OCI-LY1 (cell line): ENCODE measurements at regions not wholly inside any gene's neighbourhood (a gene's known extent, or its start where the extent isn't known, plus 50 kb on each side); places are given as distances from the start of the nearest gene placed in this dataset.

Experiments
- H2AFZ ChIP-seq: fragments of 200-600 bp; sonication (generic), shearing (Covaris generic); 2 replicates; pipeline ENCODE4 v1.6.0; 2014; ENCODE audit warnings: antibody characterized with exemption, mild to moderate bottlenecking, low read length
- H3F3A ChIP-seq: fragments of 200-600 bp; sonication (generic), shearing (Covaris generic); 2 replicates; pipeline ENCODE4 v1.6.0; 2014; ENCODE audit warnings: mild to moderate bottlenecking, antibody characterized with exemption, low read length, moderate library complexity; ENCODE audit not compliant: insufficient read depth
- H3K27ac ChIP-seq: fragments of 200-600 bp; sonication (generic); 2 replicates; pipeline ENCODE4 v1.5.1; 2014; ENCODE audit warnings: low read length, mixed run types, mild to moderate bottlenecking, low read depth; ENCODE audit not compliant: poor library complexity, severe bottlenecking
- H3K27me3 ChIP-seq: fragments of 200-600 bp; sonication (generic); 2 replicates; pipeline ENCODE4 v1.6.0; 2014; ENCODE audit warnings: antibody characterized with exemption, mild to moderate bottlenecking, low read length, moderate library complexity; ENCODE audit not compliant: insufficient read depth
- H3K36me3 ChIP-seq: fragments of 200-600 bp; sonication (generic); 2 replicates; pipeline ENCODE4 v1.6.1; 2014; ENCODE audit warnings: mild to moderate bottlenecking, antibody characterized with exemption, low read length, moderate library complexity, mixed read lengths; ENCODE audit not compliant: insufficient read depth
- H3K4me1 ChIP-seq: fragments of 200-600 bp; sonication (generic); 2 replicates; pipeline ENCODE4 v1.5.1; 2014; ENCODE audit warnings: mild to moderate bottlenecking, low read length, moderate library complexity; ENCODE audit not compliant: insufficient read depth, severe bottlenecking
- H3K4me2 ChIP-seq: fragments of 200-600 bp; sonication (generic), shearing (Covaris generic); 2 replicates; pipeline ENCODE4 v1.6.1; 2014; ENCODE audit warnings: low read length
- H3K4me3 ChIP-seq: fragments of 200-600 bp; sonication (generic); 2 replicates; pipeline ENCODE4 v1.5.1; 2014; ENCODE audit warnings: low read length, low read depth, mild to moderate bottlenecking, mixed read lengths; ENCODE audit not compliant: poor library complexity, severe bottlenecking
- H3K79me2 ChIP-seq: fragments of 200-600 bp; shearing (Covaris generic); 2 replicates; pipeline ENCODE4 v1.6.1; 2016; ENCODE audit warnings: mixed run types, low read length, mixed read lengths; ENCODE audit not compliant: insufficient read depth
- H3K9ac ChIP-seq: fragments of 200-600 bp; sonication (generic), shearing (Covaris generic); 2 replicates; pipeline ENCODE4 v1.6.1; 2014; ENCODE audit warnings: mild to moderate bottlenecking, low read length, mixed read lengths
- H3K9me2 ChIP-seq: fragments of 200-600 bp; sonication (generic), shearing (Covaris generic); 2 replicates; pipeline ENCODE4 v1.6.1; 2014; ENCODE audit warnings: low read depth, mild to moderate bottlenecking, low read length, mixed read lengths
- H3K9me3 ChIP-seq: fragments of 200-600 bp; shearing (Covaris generic); 2 replicates; pipeline ENCODE4 v1.6.1; 2014; ENCODE audit warnings: low read length, mixed read lengths
- H4K20me1 ChIP-seq: fragments of 200-600 bp; sonication (generic), shearing (Covaris generic); 2 replicates; pipeline ENCODE4 v1.6.0; 2016; ENCODE audit warnings: mild to moderate bottlenecking, low read length; ENCODE audit not compliant: insufficient read depth
- CTCF ChIP-seq: fragments of 200-600 bp; sonication (generic), shearing (Covaris generic); IDR thresholded peaks from 2 replicates; pipeline ENCODE4 v1.5.1; 2017; ENCODE audit warnings: mild to moderate bottlenecking, antibody characterized with exemption, low read length, moderate library complexity, mixed read lengths
- EZH2 ChIP-seq: fragments of 200-600 bp; sonication (generic), shearing (Covaris generic); IDR thresholded peaks from 2 replicates; pipeline ENCODE4 v1.8.0; 2017; ENCODE audit warnings: borderline replicate concordance, mixed run types, mild to moderate bottlenecking, antibody characterized with exemption, low read length, moderate library complexity, mixed read lengths

GRCh38 chr6:14756340-14756739, 489.5 kb upstream of the JARID2 start:
- TF ChIP-seq CTCF (no peak), EZH2 (no peak)
- Histone ChIP-seq H3K27ac (no peak overlapping the region), H2AFZ (no peak overlapping the region), H3F3A (no peaks in the 10 kb centered on the region), H3K9ac (no peak overlapping the region), H3K4me1 (no peaks in the 10 kb centered on the region), H3K4me2 (no peak overlapping the region), H3K36me3 (no peaks in the 10 kb centered on the region), H3K9me2 (no peaks in the 10 kb centered on the region), H3K4me3 (no peak overlapping the region), H3K9me3 (no peaks in the 10 kb centered on the region), H3K27me3 (no peaks in the 10 kb centered on the region), H4K20me1 (no peaks in the 10 kb centered on the region), H3K79me2 (no peaks in the 10 kb centered on the region)

DNA sequence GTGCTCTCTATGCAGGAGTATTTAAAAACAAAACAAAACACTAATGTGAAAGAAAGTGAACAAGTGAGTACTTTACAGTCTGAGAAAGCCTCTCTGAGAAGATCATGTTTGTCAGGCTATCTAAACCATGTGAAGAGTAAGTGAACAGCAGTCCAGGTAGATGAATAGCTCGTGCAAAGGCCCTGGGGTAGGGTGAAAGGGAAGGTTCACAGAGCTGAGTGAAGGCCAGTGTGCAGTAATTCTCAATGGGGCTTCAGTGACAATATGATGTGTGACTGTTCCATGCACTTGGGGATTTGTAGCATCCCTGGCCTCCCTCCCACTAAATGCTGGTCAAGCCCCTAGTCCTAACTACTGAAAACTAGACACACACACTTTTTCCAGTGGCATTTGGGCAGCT, 488.9 kb upstream of the JARID2 start:
- Histone ChIP-seq H3K27me3 (no peaks in the 10 kb centered on the region), H3K36me3 (no peaks in the 10 kb centered on the region)
- TF ChIP-seq EZH2 (no peak), CTCF (no peak)

DNA sequence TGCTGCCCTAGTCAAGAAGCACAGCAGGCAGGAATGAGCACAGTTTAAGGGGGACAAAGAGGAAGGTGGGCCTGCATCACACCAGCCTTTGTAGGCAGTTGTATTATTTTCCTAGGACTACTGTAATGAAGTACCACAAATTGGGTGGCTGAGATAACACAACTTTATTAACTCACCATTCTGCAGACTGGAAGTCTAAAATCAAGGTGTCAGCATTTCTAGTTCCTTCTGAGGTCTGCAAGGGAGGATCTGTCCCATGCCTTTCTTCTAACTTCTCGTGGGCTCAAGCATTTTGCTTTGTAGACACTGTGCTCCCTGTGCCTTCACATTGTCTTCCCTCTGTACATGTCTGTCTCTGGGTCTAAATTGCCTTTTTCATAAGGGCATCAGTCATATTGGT, 488.5 kb upstream of the JARID2 start:
- Histone ChIP-seq H3K4me1 (no peaks in the 10 kb centered on the region), H2AFZ (no peak overlapping the region), H3F3A (no peaks in the 10 kb centered on the region), H4K20me1 (no peaks in the 10 kb centered on the region), H3K36me3 (no peaks in the 10 kb centered on the region), H3K9me3 (no peaks in the 10 kb centered on the region), H3K9me2 (no peaks in the 10 kb centered on the region), H3K27me3 (no peaks in the 10 kb centered on the region), H3K79me2 (no peaks in the 10 kb centered on the region), H3K4me3 (no peak overlapping the region), H3K4me2 (no peak overlapping the region), H3K27ac (no peak overlapping the region), H3K9ac (no peak overlapping the region)
- TF ChIP-seq CTCF = no peak
- TF ChIP-seq EZH2 = no peak

More for the DNA sequence above, 488.9 kb upstream of the JARID2 start:
- no peaks in the 10 kb centered on the region for H3K9me2 ChIP-seq
- H3K27ac ChIP-seq = no peak overlapping the region
- H3K9me3 ChIP-seq = no peaks in the 10 kb centered on the region
- no peak overlapping the region for H3K4me3 ChIP-seq
- H3F3A ChIP-seq = no peaks in the 10 kb centered on the region
- no peak overlapping the region for H2AFZ ChIP-seq
- H3K4me2 ChIP-seq = no peak overlapping the region
- no peaks in the 10 kb centered on the region for H4K20me1 ChIP-seq
- no peaks in the 10 kb centered on the region for H3K79me2 ChIP-seq
- H3K4me1 ChIP-seq = no peaks in the 10 kb centered on the region
- no peak overlapping the region for H3K9ac ChIP-seq
